GM18520 (cell line): ENCODE measurements at regions not wholly inside any gene's neighbourhood (a gene's known extent, or its start where the extent isn't known, plus 50 kb on each side); places are given as distances from the start of the nearest gene placed in this dataset.
"Not testable (repeated sequence)": the region's sequence is repeated elsewhere in the genome, so short reads cannot be mapped to it uniquely, and the experiment has no call there.

ENCODE experiments used
- ATAC-seq: cut with Tn5 transposase; IDR thresholded peaks from one replicate; pipeline ENCODE4 v1.9.1; 2021; ENCODE audit not compliant: unreplicated experiment

DNA sequence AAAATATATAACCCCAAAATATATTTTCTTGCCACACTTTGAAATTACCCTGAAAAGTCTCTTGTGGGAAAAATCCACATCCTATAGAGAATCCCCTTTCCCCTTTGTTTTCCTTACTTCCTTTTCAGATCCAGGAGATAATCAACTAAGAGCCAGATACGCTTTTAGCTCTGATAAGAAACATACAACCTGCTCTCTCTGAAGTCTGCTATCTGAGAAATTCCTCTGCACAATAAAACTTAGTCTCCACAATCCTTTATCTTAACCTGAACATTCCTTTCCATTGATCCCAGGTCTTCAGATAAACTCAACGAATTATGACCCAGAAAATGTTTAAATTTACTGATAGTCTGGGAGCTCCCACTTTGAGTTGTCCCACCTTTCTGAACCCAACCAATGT lies 233.4 kb upstream of the SETMAR start:
- ATAC-seq: no peak

- no peak for ATAC-seq
Measured at GRCh38 chr3:4071481-4072184, 231.5 kb upstream of the SETMAR start.

DNA sequence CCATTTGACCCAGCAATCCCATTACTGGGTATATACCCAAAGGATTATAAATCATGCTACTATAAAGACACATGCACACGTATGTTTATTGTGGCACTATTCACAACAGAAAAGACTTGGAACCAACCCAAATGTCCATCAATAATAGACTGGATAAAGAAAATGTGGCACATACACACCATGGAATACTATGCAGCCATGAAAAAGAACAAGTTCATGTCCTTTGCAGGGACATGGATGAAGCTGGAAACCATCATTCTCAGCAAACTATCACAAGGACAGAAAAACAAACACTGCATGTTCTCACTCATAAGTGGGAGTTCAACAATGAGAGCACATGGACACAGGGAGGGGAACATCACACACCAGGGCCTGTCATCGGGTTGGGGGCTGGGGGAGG lies 225.9 kb upstream of the SETMAR start:
- ATAC-seq: not testable (repeated sequence)

DNA sequence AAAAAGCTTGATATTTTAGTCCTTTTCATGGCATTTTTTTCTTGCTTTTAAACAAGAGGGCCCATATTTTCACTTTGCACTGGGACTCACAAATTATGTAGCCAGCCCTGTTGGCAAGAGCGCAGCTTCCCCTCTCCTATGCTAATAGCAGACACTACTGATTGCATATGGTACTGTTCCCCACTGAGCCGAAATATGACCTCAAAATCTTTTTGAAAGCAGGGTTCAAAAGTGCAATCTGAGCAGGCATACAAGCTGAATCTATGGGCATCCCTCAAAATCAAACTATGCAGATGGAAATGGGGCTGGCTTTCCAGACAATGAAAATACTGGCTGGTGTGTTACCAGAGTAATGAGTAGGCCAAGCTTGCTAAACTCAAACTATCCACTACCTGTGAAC lies 225.2 kb upstream of the SETMAR start:
- ATAC-seq: no peak

DNA sequence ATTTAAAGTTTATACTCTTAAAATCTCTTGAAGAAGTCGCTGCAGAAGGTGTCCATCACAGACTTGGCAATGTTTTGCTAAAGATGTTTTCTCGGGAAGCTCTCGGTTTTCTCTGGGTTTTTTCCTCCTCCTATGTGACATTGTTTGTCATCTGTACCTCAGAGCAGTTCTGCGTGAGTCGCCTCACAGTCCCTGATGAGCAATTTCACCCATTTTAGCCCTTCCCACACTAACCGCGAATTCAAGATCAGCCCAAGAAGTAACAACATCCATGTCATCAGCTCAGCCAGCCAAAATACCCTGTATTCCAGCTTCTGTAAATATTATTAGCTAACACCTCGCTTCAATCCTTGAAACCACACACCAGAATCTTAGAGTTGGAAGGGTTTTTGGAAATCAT lies 224.3 kb upstream of the SETMAR start:
- no peak for ATAC-seq

DNA sequence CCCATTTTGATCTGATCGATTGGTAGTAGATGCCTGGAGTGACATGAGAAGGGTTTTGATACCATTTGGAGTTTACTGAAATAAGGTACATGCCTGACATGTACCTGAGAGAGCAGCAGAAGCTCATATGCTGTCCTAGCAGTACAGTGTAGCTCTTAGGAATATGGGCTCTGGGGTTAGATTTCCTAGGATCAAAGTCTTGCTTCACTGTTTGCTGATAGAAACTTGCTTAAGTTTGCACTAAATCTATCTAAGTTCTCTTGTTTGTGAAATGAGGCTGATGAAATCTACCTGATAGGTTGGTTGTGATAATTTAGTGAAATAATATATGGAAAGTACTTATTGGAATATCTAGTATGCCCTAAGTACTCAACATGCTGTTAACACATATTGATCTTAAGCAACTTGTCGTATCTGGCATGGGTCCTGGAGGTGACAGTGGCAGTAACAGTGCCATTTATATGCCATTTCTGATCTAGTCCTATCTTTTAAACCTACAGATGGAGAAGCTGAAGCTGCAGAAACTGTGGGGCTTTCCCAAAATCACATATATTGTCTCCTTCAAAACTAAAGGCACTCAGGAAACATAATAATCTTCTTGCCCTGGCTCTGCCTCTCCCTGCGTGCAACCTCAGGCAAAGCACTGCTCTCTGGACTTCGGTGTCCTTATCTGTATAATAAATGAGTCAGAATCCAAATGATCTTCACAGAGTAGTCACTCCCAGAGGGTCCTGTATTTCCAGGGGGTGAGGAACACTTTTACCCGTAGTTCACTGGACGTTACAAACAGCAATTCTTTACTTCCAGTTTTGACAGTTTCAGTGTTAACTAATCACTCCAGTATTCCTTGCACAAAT lies 223.6 kb upstream of the SETMAR start:
- ATAC-seq: no peak

DNA sequence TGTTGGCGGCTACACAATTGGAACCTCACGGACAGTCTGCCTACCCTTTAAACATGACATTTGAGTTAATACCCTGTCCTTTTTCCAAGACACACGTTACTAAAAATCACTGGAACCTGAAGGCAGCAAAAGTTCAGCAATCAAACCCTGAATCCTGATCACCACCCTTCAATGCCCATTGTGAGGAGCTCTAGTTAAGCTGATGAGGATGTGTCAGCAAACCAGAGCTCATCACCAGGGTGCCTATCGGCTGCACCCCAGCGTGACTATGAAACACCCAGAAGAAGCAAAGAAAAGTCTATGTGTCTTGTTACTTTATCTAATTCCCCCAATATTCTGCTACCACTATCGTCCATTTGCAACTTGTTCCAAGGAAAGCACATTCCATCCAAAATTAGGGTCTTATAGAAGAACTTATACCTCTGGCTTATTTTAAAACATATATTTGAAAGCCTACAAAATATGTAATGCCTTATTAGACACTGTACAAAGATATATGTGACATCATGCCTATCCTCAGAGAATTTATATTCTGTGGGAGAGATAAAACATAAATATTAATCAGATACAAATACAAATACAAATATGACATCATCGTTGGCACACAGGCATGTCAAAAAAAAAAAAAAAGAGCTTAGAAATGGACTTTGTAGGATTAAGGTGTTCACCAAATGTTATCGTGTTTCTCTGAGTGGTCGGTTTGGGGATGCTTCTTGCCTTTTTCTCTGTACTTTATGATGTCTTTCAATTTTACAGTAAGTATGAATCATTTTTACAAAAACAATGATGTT lies 219.7 kb upstream of the SETMAR start:
- ATAC-seq: no peak

DNA sequence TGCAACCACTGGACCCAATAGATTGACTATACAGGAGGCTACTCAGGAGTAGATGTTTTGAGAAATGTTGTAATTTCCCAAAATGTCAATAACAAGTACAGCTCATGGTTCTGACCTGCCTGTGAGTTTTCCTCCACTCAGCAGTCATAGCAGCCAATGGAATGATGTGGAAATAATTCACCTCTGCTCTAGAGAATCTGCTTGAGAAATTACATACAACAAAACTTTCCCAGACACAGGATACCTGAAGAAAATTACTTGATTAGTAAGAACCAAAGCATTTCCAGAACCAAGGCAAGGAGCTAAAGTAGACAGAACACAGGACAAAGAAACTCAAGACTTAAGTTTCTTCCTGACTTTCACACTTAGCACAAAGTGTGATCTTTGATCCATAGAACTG lies 218.9 kb upstream of the SETMAR start:
- no peak for ATAC-seq

- ATAC-seq: not testable (repeated sequence)
Measured at GRCh38 chr3:4086662-4087061, 216.5 kb upstream of the SETMAR start.

DNA sequence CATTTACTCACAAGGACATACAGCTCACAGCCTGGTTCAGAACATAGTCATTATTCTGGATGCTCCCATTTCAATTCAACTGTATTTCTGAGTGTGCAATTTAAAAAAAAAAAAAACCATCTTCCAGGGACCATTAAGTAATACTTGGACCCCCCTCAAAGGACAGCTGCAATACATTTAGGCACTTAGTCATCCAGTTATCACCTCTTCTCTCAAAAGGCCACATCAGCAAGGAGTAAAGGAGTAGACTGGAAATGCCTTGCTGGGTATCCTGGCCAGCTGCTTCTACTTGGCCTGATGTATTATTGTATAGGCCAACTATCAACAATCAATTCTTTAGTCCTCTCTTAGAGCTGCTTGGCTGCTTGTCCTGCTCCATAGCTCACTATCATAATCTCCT lies 211.4 kb upstream of the SETMAR start:
- no peak for ATAC-seq

- no peak for ATAC-seq
Measured at GRCh38 chr3:4097801-4098200, 205.4 kb upstream of the SETMAR start.

GRCh38 chr3:4099607-4100006 lies 203.6 kb upstream of the SETMAR start:
- no peak for ATAC-seq

GRCh38 chr3:4107430-4107829 lies 195.7 kb upstream of the SETMAR start:
- ATAC-seq: no peak

GRCh38 chr3:4113811-4114522 lies 189.2 kb upstream of the SETMAR start:
- no peak for ATAC-seq

DNA sequence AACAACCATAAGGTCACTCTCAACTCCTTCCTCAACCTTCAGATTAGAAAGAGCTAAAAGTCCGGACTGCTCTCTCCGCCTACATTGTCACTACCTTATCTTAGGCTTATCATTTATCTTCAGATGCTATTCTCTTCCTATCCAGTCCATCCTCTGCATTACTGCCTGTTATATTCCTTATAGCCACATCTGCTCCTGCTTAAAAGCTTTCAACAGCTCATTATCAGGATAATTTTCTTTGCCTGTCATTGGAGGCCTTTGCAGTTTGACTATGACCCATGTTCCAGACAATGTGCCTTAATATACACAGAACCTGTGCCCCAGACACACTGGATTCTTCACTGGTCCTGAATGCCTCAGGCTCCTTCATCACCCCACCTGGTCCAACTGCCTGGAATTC lies 184.1 kb upstream of the SETMAR start:
- ATAC-seq: no peak

DNA sequence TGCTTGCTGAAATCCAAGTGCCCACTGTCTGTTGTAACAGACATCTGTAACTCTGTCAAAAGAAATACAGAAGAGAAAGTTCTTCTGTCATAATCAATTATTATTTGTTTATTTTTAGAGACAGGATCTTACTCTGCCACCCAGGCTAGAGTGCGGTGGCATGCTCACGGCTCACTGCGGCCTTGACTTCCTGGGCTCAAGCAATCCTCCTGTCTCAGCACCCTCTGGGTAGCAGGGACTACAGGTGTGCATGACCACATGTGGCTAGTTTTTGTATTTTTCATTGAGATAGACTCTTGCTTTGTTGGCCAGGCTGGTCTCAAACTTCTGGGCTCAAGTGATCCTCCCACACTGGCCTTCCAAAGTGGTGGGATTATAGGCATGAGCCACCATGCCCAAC lies 177.6 kb upstream of the SETMAR start:
- ATAC-seq: no peak

- no peak for ATAC-seq
Measured at GRCh38 chr3:4138150-4138785, 164.9 kb upstream of the SETMAR start.

DNA sequence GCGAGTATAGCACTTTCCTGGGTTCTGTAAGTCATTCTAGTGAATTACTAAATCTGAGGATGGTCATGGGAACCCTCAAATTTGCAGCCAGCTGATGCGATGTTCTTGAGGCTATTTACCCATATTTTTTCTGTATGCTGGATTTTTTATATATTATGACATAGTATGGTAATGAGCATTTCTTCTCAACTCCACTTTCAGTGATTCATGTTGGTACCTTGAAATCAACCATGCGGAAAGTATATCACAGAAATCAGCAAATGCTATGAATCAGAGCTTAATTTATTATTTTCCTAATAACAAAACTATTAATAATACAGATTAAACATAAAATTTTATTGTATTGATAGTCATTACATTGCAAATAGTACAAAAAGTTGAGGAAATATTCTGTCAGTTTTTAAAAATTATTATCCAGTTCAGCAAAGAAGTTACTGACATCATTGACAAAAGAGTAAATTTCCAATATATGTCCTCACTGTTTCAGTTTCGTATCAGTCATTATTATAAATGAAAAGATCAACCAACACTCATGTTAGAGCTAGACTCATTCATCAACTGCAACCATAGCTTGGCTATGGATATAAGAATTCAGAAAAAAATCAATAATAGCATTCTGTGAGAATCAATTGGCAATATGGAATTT lies 164.3 kb upstream of the SETMAR start:
- no peak for ATAC-seq

DNA sequence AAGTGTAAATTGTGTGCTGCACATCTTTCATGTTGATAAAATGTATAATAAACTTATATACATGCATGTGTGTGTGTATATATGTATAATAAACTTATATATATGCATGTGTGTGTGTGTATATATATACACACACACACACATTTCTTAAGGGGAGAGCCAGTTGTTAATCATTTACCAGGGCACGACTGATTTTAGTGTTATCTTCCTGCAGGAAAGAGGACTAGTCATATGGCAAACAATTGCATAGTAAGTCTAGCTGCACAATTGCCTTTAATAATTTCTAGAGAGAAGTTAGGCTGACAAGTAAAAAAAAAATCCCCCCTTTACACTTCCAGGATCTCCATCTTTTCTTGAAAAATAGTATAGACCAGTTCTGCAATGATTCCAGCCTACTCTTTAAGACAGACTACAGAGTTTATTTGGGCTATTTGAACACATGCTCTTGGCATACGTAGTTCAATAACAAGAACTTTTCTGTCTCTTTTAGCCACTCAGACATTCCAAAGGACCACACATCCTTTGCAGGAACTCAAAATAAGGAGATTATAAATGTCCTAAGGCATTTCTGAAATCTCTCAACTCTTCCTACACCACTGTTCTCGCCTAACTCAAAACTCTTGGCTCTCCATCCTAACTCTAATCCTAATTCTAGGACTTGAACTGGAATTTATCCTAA lies 163.6 kb upstream of the SETMAR start:
- ATAC-seq: no peak

- no peak for ATAC-seq
Measured at GRCh38 chr3:4140921-4141320, 162.2 kb upstream of the SETMAR start.
